ENCODE measurements at regions not wholly inside any gene's neighbourhood (a gene's known extent, or its start where the extent isn't known, plus 50 kb on each side); places are given as distances from the start of the nearest gene placed in this dataset.
A peak's percentile ranks its signal among the peaks of the same experiment; 100 is the strongest.
"Not testable (repeated sequence)": the region's sequence is repeated elsewhere in the genome, so short reads cannot be mapped to it uniquely, and the experiment has no call there.

DNA sequence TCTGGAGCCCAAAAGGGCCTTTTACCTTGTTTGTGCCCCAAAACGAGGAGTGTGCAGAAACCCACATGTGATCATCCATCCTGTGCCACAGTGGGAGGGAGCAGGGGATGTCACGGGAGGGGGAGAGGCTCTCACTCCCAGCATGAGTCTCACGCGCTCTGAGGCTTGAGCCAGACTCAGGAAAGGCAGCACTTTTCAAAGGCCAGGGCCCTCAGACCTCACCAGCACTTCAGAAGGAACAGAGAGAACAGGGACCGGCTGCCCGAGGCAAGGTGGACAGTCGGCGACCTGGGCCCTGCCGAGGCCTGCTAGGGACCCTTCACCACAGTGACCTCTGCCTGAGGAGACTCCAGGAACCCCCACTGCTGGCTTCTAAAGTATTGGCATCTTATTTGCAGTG, 71.7 kb upstream of the WASF3 start:
- Histone ChIP-seq H3K27me3 (ENCODE audit: control insufficient read depth, insufficient read depth, low read length) (no peaks in the 10 kb centered on the region), H3K27ac (ENCODE audit: low read depth, low read length) (peak overlapping the region; percentile 48), H3K4me1 (ENCODE audit: control insufficient read depth, insufficient read depth, low read length) (peaks cover 20% of the 10 kb centered on the region), H3K36me3 (ENCODE audit: control insufficient read depth, insufficient read depth, low read length) (no peaks in the 10 kb centered on the region), H3K9ac (ENCODE audit: low read length) (no peak overlapping the region), H3K4me3 (ENCODE audit: low read length) (no peak overlapping the region)

DNA sequence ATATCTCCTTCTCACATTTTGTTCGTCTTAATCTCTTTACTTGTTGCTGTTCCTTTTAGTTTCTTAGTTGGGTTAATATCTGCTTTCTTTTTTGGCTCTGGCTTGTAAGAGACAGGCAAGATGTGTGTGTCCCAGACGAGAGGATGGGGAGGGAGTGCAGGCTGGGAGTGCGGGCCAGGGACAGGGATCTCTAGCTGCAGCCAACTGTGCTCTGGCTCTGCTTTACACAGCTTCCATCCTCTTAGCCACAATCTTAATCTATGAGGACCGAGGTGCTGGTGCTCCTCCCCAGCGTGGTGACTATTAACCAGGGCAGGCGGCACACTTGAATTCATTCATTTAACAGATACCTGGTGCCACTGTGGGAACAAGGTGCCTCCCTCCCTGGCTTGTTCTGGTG, 70.9 kb upstream of the WASF3 start:
- peaks cover 20% of the 10 kb centered on the region for H3K4me1 ChIP-seq (ENCODE audit: control insufficient read depth, insufficient read depth, low read length)
- H3K27ac ChIP-seq (ENCODE audit: low read depth, low read length) = peak overlapping the region; percentile 48
- no peak overlapping the region for H3K9ac ChIP-seq (ENCODE audit: low read length)
- H3K36me3 ChIP-seq (ENCODE audit: control insufficient read depth, insufficient read depth, low read length) = no peaks in the 10 kb centered on the region
- no peak overlapping the region for H3K4me3 ChIP-seq (ENCODE audit: low read length)
- H3K27me3 ChIP-seq (ENCODE audit: control insufficient read depth, insufficient read depth, low read length) = no peaks in the 10 kb centered on the region

DNA sequence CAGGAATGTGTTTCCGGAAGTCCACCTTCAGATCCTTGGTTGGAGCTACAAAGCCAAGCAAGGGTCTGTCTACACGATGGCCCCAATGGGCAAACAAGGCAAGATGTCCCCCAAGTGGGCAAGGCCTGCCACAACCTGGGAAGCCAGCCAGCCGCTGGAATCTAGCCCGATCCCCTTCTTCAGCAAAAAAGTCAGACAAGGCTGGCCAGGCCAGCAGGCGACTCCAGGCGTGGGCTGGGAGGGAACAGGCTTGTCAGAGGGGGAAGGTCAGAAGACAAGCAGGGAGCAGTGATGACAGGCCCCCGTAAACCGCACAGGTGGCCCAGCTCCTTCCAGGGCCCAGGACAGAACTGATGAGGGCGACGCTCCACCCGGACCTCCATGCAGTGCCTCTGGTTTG, 69.7 kb upstream of the WASF3 start:
- H3K9ac ChIP-seq (ENCODE audit: low read length) = no peak overlapping the region
- no peak overlapping the region for H3K4me3 ChIP-seq (ENCODE audit: low read length)
- H3K27ac ChIP-seq (ENCODE audit: low read depth, low read length) = peak overlapping the region; percentile 51
- no peaks in the 10 kb centered on the region for H3K36me3 ChIP-seq (ENCODE audit: control insufficient read depth, insufficient read depth, low read length)
- no peaks in the 10 kb centered on the region for H3K27me3 ChIP-seq (ENCODE audit: control insufficient read depth, insufficient read depth, low read length)
- H3K4me1 ChIP-seq (ENCODE audit: control insufficient read depth, insufficient read depth, low read length) = peaks cover 20% of the 10 kb centered on the region

DNA sequence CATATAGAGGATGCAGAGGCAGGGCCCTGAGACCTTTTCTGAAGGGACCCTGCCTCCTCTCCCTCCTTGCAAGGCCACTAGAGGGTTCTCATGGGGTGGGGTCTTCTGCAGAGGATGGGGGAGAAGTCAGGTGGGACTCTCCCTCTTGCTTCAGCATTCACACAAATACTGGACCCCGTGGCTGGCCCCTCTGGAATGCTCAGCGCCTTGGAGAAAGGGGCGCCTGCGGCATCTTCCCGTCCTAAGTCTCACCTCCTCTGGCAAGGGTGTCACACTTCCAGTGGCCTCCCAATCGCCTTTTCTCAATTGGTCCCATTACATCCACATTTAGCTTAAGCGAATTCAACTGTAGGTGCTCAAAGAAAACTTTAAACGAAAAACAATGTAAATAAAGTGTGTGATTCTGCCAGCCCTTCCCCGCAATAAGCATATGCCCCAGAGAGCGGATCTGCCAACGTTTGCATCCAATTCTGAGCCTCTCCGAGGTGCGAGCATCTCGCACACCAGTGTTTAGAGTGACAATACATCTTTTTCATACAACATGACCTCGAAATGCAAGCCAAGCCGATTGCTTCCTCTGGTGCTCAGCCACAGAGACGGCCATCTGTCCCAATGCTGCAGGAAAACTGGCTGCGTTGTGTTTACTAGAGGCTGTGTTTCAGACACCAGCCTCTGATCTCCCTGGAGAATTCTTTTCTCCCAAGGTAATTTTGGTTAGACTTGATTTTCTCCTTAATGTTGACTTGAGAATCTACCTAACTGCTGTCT, 69.1 kb upstream of the WASF3 start:
- Histone ChIP-seq H3K36me3 (ENCODE audit: control insufficient read depth, insufficient read depth, low read length) (no peaks in the 10 kb centered on the region), H3K27me3 (ENCODE audit: control insufficient read depth, insufficient read depth, low read length) (no peaks in the 10 kb centered on the region), H3K27ac (ENCODE audit: low read depth, low read length) (no peak overlapping the region), H3K4me3 (ENCODE audit: low read length) (no peak overlapping the region), H3K4me1 (ENCODE audit: control insufficient read depth, insufficient read depth, low read length) (peaks cover 20% of the 10 kb centered on the region), H3K9ac (ENCODE audit: low read length) (no peak overlapping the region)

DNA sequence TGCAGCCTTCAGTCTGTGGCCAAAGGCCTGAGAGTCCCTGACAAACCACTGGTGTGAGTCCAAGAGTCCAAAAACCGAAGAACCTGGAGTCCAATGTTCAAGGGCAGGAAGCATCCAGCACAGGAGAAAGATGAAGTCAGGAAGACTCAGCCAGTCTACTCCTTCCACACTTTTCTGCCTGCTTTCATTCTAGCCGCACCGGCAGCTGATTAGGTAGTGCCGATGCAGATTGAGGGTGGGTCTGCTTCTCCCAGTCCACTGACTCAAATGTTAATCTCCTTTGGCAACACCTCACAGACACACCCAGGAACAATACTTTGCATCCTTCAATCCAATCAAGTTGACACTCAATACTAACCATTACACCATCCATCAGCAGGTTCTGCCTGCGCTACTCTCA, 65.2 kb upstream of the WASF3 start:
- H3K36me3 ChIP-seq (ENCODE audit: control insufficient read depth, insufficient read depth, low read length); H3K27me3 ChIP-seq (ENCODE audit: control insufficient read depth, insufficient read depth, low read length); H3K4me3 ChIP-seq (ENCODE audit: low read length); H3K9ac ChIP-seq (ENCODE audit: low read length); H3K27ac ChIP-seq (ENCODE audit: low read depth, low read length); H3K4me1 ChIP-seq (ENCODE audit: control insufficient read depth, insufficient read depth, low read length): not testable (repeated sequence)

DNA sequence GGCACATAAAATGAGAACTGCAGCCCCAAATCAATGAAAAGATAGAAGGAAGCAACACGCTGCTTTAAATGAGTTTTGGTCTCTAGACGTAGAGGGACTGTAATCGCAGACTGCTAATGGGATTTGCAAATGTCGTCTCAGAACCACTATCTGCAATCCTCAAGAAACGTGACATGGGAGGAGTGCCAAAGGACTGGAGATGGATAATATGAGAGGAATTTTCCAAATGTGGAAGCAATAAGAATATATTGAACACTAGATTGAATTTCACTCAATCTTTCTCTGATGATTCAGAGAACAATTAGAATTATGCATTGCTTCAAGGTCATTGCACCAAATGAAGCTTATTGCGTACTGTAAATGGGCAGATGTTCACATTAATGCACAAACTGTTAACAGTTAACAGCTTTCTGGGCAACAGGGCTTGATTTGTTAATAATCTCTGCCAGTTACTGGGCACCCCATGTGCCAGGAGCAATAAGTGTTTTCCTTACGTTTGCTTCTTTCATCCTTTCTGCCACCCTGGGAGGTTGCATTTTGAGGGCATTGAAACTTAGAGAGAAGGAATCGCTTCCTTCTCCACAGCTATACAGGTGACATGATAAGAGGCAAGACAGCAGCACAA, 62.8 kb upstream of the WASF3 start:
- no peaks in the 10 kb centered on the region for H3K27me3 ChIP-seq (ENCODE audit: control insufficient read depth, insufficient read depth, low read length)
- H3K4me1 ChIP-seq (ENCODE audit: control insufficient read depth, insufficient read depth, low read length) = peaks cover 4% of the 10 kb centered on the region
- no peak overlapping the region for H3K9ac ChIP-seq (ENCODE audit: low read length)
- no peak overlapping the region for H3K27ac ChIP-seq (ENCODE audit: low read depth, low read length)
- no peaks in the 10 kb centered on the region for H3K36me3 ChIP-seq (ENCODE audit: control insufficient read depth, insufficient read depth, low read length)
- H3K4me3 ChIP-seq (ENCODE audit: low read length) = no peak overlapping the region

DNA sequence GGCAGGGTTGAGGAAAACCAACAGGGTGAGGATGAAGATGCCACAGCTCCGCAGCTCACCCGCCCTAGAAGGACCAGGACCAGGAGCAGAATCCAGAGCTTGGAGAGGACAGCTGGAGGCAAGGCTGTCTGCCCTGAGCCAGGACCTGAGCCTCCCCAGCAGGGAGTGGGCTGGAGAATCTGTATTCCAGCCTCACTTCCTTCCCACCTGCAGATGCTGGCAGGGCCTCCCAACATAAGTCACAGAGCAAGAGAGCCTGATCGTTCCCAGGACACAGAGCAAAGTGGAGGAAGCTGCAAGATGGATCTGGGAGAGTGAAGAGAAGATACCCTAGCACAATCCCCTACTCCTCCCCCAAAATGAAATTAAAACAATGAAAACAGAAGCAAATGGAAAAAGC, 61.7 kb upstream of the WASF3 start:
- H3K27me3 ChIP-seq (ENCODE audit: control insufficient read depth, insufficient read depth, low read length) = no peaks in the 10 kb centered on the region
- H3K36me3 ChIP-seq (ENCODE audit: control insufficient read depth, insufficient read depth, low read length) = no peaks in the 10 kb centered on the region
- H3K9ac ChIP-seq (ENCODE audit: low read length) = no peak overlapping the region
- H3K4me3 ChIP-seq (ENCODE audit: low read length) = no peak overlapping the region
- H3K4me1 ChIP-seq (ENCODE audit: control insufficient read depth, insufficient read depth, low read length) = peaks cover 4% of the 10 kb centered on the region
- no peak overlapping the region for H3K27ac ChIP-seq (ENCODE audit: low read depth, low read length)

DNA sequence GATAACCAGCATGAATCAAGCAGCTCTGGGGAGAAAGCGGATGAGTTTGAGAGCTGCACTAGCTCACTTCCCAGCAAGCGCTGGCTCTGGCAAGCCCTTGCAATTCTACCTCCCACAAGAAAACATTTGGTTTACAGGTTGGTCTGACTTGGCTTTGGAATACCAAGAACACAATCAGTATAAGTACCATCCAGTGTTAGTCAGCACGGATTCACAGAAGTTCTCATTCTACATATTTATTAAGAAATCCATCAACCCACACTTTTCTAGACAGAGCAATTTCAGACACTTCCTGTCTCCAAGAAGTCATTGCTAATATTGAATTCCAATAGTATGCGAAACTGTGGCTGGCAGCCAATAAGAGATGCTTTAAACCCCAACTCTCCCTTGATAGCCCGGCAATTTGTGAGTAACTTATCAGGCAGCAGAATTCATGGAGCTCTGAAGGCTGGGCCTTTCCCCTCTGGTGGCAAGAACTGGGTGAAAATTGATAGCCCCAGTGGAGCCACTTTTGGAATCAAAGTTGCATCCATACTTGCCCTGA, 59.4 kb upstream of the WASF3 start:
- Histone ChIP-seq H3K27ac (ENCODE audit: low read depth, low read length) (no peak overlapping the region), H3K36me3 (ENCODE audit: control insufficient read depth, insufficient read depth, low read length) (no peaks in the 10 kb centered on the region), H3K4me3 (ENCODE audit: low read length) (no peak overlapping the region), H3K4me1 (ENCODE audit: control insufficient read depth, insufficient read depth, low read length) (peaks cover 4% of the 10 kb centered on the region), H3K9ac (ENCODE audit: low read length) (no peak overlapping the region), H3K27me3 (ENCODE audit: control insufficient read depth, insufficient read depth, low read length) (no peaks in the 10 kb centered on the region)

DNA sequence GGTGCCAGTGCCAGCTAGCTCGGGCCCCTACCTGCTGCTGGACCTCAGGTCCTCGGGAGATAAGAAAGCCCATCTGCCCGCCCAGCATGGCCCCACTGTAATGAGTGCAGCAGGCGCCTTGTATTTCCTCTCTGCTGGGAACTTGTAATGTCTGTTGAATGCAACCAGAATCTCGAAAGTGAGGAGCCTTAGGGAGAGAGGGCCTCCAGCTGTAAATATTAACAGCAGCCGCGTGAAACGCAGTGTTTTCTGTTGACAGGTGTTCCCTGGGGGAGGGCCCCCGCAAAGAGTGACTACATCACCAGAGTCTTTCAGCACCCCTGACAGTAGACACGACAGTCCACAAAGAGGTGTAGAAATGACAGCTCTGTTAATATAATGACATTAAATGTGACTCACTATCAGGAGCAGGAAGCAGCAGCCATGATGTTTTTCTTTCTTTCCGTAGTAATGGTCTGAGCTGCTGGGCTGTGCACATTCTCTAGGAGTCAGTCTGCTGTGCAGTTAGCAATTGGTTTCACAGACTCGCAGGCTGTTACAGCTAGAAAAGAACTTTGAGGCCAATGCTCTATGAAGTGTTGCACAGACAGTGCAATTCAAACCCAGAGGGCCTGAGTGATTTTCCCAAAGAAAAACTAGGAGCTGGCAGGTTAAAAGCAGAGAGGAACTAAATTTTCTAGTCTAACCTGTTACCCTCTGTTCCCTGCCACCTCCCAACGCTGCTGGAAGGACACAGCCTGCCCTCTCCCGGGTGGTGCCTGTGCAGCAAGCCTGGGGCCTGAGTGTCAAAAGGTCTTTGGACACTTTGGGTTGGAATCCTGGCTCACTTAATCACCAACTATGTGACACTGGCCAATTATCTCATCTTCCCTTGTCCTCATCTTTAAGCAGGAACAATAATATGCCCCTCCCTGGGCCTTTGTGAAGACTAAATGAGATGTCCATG, 58.6 kb upstream of the WASF3 start:
- Histone ChIP-seq H3K27ac (ENCODE audit: low read depth, low read length) (no peak overlapping the region), H3K36me3 (ENCODE audit: control insufficient read depth, insufficient read depth, low read length) (no peaks in the 10 kb centered on the region), H3K4me1 (ENCODE audit: control insufficient read depth, insufficient read depth, low read length) (peaks cover 4% of the 10 kb centered on the region), H3K27me3 (ENCODE audit: control insufficient read depth, insufficient read depth, low read length) (no peaks in the 10 kb centered on the region), H3K4me3 (ENCODE audit: low read length) (no peak overlapping the region), H3K9ac (ENCODE audit: low read length) (no peak overlapping the region)

DNA sequence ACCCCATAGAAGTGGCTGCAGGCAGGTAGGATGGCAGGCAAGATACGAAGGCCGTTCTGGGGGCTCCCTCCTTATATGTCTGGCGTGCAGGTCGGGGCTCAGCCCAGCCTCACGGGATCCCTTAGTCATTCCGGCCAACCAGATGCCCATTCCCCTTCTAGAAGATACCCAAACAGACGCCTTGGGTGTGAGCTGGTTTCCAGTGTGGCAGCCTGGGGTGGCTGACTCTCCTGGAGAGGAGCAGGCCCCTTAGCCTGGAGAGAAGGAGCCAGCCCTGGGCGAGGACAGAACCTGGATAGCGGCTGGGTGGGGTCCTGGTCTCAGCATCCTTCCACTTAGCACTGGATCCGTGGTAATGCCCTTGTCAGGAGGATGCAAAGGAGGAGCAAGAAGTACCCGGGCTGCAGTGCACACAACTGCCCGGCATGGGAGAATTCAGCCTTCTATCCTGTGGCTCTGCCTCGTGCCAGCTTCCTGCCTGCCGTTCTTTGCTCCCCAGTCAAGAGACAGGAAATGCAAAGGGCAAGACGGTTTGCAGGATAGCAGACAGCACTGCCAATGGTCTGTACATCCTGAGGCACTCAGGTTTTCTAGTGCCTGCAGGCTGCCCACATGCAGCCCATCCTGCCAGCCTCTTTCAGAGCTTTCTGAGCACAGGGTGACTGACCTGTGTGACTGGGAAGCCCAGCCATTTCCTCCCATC, 56.7 kb upstream of the WASF3 start:
- no peaks in the 10 kb centered on the region for H3K4me1 ChIP-seq (ENCODE audit: control insufficient read depth, insufficient read depth, low read length)
- no peaks in the 10 kb centered on the region for H3K27me3 ChIP-seq (ENCODE audit: control insufficient read depth, insufficient read depth, low read length)
- H3K27ac ChIP-seq (ENCODE audit: low read depth, low read length) = no peak overlapping the region
- H3K36me3 ChIP-seq (ENCODE audit: control insufficient read depth, insufficient read depth, low read length) = no peaks in the 10 kb centered on the region
- H3K9ac ChIP-seq (ENCODE audit: low read length) = no peak overlapping the region
- no peak overlapping the region for H3K4me3 ChIP-seq (ENCODE audit: low read length)

DNA sequence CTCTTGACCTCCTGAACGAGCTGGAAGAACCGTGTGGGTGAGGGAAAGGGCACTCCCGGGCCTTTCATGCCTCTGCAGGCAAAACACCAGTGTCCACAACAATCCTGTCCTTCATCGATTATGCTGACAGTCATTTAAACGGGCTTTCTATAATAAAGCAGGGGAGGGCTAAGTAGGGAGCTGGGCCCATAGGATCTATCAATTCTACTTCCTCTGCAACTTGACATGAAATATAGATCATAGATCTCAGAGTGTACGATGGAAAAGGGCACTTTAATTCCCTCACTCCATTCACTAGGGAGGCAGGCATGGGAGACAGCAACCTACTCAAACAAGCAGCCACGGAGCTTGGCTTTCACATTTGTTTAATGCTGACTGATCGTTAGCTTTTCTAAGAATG, 55.8 kb upstream of the WASF3 start:
- no peak overlapping the region for H3K4me3 ChIP-seq (ENCODE audit: low read length)
- no peak overlapping the region for H3K9ac ChIP-seq (ENCODE audit: low read length)
- H3K36me3 ChIP-seq (ENCODE audit: control insufficient read depth, insufficient read depth, low read length) = no peaks in the 10 kb centered on the region
- no peak overlapping the region for H3K27ac ChIP-seq (ENCODE audit: low read depth, low read length)
- no peaks in the 10 kb centered on the region for H3K4me1 ChIP-seq (ENCODE audit: control insufficient read depth, insufficient read depth, low read length)
- H3K27me3 ChIP-seq (ENCODE audit: control insufficient read depth, insufficient read depth, low read length) = no peaks in the 10 kb centered on the region

DNA sequence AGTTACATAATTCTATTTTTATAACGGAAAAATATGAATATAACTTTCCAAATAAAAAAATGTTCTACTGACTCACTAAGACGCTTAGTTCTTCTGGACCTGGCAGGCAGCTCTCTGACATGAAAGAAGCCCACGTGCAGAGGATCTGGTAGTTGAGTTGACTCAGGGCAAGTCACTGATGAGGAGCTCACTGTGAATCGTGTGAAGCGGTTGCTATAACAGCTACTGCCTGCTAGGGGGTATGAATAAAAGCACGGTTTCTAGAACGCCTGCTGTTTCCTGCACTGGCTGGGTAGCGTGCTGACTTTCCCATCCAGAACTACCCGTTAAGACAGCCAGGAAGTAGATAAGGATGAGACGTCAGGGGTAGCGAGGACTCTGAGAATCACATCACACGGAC, 54.7 kb upstream of the WASF3 start:
- no peaks in the 10 kb centered on the region for H3K27me3 ChIP-seq (ENCODE audit: control insufficient read depth, insufficient read depth, low read length)
- H3K4me1 ChIP-seq (ENCODE audit: control insufficient read depth, insufficient read depth, low read length) = no peaks in the 10 kb centered on the region
- H3K9ac ChIP-seq (ENCODE audit: low read length) = no peak overlapping the region
- H3K4me3 ChIP-seq (ENCODE audit: low read length) = no peak overlapping the region
- H3K27ac ChIP-seq (ENCODE audit: low read depth, low read length) = no peak overlapping the region
- no peaks in the 10 kb centered on the region for H3K36me3 ChIP-seq (ENCODE audit: control insufficient read depth, insufficient read depth, low read length)

Measured in rectal smooth muscle tissue (tissue), 1 donor.